ENCODE measurements at regions not wholly inside any gene's neighbourhood (a gene's known extent, or its start where the extent isn't known, plus 50 kb on each side); places are given as distances from the start of the nearest gene placed in this dataset.

DNA sequence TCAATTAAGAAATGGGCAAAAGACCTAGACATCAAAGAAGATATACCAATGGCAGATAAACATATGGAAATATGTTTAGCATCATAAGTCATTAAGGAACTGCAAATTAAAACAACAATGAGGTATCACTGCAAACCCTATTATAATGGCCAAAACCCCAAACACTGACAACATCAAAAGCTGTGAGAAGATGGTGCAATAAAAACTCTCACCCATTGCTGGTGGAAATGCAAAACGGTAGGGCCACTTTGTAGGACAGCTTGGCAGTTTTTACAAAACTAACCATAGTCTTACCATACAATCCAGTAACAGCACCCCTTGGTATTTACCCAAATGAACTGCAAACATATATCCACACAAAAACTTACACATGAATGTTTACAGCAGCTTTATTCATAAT lies 213.1 kb downstream of the UBE2E3 start:
- DNase-seq: no peak

DNA sequence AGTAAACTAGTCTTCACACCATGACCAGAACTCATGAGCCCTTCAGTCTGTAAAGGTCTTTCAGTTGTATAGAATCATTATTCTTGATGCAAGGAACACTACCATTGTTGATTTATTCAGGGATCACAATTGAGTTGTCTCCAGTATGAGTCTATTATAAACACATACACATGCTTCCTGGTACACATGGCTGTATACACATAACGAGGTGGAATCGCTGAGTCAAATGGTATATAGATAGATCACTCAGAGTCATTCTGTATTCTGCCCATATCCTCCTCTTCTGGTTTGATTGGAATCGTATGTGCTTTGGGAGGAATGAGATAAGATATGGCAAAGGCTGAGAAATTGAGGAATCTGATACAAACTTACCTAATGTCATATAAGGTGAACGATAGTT lies 216.0 kb downstream of the UBE2E3 start:
- DNase-seq: no peak

DNA sequence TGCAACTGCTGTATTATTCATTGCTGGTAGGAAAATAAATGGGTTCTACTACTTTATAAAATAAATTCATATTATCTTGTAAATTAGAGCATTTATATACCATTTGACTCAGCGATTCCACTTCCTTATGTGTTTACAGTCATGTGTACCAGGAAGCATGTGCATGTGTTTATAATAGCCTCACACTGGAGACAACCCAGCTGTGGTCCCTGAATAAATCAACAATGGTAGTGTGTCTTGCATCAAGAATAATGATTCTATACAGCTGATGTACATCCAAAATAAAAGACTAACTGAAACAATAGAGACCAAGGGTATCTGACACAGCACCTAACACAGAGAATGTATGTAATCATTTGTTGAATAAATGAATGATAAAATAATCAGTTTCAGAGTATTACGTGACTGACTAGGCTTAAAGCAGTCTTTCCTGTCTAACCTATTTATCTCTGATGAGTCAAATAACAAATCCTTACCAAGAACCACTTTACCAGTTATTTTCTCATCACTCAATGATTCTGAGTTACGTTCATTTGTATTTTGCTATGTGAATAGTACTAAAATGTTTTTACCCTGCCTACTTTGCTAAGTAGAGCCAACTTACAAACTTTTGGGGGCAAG lies 216.8 kb downstream of the UBE2E3 start:
- DNase-seq: no peak

DNA sequence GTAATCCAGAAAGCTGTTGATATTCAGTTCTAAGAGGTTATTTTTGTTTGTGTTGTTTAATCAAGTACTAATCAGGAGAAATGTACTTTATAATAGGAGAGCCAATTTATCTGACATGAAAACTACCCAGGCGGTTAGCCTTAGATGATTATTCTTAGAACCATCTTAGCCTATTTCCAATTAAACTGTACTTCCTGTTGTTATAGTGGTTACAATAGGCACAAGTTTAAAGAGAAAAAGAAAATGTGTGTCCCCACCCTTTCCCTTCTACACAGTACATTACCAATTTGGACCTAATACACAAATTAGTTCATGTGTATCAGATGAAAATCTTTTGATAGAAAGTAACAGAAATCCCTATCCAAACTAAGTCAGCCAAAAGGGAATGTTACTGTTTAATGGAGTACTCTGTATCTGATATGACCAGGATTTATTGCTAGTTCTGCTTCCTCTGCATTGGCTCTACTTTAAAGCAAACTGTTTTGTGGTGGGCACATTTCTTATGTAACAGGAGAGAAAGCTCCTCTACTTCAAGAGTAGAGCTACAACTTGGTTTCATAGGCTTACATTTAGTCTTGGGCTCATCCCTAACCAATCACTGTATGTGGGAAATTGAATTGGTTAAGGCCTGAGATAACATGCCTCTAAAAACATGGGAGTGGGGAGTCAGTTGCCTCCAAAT lies 217.9 kb downstream of the UBE2E3 start:
- DNase-seq: no peak

DNA sequence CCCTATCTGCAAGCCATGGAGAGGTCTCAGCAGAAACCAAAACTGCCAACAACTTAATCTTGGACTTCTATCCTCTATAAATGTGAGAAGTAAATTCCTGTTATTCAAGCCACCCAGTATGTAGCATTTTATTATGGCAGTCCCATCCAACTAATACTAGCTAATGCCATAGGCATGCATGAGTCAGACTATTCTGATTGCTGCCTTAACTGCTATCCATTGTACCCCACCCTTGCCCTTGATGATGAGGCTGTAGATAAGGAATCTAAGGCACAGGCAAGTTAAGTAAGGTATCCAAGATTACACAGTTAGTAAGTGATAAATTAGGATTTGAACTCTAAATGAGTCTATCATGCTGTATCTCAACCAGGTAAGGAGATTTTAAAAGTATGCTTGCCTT lies 223.0 kb downstream of the UBE2E3 start:
- DNase-seq: no peak

DNA sequence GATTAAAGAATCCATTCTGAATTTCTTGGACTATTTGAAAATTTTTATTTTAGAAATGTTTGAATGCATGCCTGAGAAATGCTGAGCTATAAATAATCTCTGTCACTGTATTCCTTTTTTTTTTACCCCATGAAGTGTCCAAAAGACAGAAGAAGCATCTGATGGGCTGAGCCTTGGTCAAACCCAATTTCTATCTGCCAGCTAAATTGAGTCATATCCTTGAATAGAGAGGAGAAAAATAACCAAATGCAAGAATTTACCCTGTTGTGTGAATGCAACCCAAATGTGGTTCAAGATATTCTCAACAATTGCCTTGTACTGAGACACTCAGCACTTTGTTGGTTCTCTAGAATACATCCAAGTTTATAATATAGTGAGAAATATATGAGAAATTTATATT lies 223.5 kb downstream of the UBE2E3 start:
- no peak for DNase-seq

DNA sequence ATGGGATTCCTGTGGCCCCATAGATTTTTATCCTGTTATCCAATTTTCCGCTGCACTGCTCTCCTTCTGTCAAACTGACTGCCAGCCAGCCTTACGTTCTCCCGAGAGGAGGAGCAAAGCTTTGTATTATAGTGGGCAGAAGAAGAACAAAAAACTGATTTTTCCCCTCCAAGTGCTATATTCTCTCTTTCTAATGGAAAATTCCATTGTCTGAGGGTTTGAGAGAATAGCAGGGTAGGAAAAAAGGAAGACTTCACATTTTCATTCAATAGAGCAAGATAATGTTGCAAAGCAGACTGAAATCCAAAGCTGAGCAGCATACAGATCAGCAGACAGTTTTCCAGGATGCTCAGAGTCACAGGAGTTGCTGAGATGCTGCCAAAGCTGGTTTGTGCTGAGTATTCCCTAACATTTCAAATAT lies 238.0 kb downstream of the UBE2E3 start:
- no peak for DNase-seq

DNA sequence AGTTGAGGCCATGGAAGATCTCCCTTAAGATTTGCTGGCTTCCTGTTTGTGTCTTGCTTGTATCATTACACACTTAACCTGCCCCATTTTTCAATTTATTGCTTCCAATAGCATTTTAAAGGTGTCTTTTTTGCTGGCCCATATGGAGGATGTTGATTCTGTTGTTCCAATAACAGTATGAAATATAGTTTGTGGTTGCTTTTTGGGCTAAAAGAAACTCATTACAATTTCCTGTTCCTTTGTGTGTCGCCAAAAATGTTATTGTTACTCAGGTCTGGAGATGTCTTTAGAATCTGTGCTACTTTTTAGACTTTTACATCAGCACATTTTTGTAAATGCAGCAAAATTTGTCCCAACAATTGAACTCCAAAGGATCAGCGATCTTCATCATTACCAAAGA lies 234.0 kb upstream of the ITGA4 start:
- no peak for DNase-seq

DNA sequence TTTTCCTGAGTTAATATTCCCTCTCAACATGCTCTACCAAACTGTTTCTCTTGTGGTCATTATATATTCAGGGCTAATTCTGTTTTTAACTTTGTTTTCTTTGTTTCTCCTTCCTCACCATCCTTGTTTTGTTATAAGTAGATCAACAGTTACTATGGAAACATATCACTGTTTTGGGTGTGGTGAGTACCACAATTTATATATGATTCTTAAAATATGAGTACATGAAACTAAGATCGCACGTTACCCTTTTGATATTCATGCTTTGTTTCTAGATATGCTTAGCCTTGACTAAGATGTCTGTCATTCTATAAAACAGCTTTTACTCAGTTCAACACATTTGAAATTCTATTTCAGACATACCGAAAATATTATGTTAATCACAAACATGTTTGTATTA lies 232.3 kb upstream of the ITGA4 start:
- DNase-seq: no peak

DNA sequence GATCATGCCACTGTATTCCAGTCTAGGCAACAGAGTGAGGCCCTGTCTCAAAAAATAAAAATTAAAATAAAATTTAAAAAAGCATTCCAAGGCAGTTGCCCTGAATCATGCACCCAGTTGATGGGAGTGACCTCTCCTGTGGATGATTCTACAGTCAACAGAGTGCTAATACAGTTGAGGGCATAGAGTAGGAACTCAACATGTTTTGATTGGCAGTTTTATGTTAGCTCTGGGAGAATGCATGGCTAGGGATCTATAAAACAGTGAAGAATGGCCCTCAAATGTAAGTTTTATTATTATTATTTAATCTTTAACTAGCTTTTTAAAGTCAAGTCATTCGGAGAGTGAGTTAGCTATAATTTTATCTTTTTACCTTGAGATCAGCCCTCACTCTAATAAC lies 228.5 kb upstream of the ITGA4 start:
- DNase-seq: no peak

DNA sequence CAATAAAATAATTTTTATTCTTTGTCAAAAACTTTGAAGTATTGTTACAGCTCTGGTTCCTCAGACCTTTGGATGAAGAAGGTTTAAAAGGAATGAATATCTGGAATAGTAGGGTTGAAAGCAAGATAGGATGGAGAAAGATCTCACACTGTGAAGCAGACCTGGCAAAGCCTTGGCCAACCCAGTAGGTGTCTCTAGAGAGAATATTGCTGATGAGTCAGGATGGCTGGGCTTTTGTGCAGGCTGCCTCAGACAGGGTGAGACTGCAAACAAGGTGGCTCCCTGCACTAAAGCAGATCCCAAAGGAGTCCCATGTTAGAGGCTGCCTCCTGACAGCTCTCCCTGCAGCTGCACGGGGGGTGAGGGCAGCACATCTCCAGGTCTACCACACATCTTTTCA lies 226.0 kb upstream of the ITGA4 start:
- DNase-seq: no peak

DNA sequence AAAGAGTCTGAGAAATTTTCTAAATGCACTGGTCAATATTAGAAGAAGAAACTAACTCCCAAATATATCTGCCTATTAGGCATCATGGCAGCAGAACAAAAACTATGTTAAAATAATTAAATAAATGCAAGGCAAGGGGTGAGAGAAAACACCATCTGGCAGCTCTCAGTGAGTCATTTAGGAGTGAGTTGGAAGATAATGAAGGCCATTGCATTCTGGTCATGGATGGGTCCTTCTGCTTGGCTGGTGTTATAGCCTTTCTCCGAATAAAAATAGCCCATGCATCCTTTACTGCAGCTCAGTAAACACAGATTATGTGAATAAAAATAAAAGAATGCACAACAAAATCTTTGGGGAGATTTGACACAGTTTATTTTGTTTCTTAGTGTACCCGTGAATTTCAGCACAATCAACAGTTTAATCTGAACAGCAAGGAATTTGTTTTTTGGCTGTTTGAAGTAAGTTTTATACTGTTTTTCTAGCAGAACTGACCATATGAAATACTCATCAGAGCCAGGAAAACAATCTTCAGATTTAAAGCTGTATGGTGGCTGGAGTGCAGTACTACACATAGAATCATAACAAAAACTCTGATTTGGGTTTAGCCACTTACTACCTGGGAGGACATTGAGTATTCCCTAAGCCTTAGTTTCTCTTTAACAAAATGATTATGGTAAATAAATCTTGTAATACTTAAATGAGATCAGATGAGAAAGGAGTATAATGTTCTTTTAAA lies 225.1 kb upstream of the ITGA4 start:
- no peak for DNase-seq

DNA sequence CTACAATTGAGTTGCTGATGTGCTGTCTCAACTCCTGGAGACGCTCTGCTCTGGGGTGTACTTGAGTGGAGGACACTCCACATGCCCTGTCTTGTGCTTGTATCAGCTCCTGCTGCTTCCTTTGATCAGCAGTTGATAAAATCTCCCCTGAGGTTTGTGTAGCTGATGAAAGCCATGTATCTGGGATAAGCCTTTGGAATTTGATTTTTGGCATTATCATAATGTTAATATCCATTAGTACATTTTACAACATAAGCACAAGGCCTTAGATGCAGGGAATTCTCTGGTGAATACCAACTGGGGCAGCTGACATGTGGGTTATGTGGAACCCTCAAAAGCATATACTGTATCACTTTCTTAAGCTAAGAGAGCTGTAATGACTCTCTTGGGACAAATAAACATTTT lies 222.7 kb upstream of the ITGA4 start:
- no peak for DNase-seq

DNA sequence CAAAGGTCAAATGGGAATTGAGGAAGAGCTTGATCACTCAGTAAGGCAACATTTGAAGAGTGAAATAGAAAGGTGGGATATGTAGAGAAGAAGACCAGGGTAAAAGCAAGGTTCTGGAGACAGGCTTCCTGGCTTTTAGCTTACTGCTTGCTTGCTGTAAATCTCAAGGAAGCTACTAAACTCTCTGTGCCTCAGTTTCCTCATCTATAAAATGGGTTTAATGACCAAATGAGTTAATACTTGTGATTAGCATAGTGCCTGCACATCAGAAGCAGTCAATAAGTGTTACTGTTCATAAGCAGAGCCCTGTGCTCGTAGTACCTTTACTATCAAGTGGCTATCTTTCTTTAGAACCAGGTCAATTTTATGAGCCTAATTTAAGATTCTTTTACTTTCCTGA lies 222.2 kb upstream of the ITGA4 start:
- DNase-seq: no peak

DNA sequence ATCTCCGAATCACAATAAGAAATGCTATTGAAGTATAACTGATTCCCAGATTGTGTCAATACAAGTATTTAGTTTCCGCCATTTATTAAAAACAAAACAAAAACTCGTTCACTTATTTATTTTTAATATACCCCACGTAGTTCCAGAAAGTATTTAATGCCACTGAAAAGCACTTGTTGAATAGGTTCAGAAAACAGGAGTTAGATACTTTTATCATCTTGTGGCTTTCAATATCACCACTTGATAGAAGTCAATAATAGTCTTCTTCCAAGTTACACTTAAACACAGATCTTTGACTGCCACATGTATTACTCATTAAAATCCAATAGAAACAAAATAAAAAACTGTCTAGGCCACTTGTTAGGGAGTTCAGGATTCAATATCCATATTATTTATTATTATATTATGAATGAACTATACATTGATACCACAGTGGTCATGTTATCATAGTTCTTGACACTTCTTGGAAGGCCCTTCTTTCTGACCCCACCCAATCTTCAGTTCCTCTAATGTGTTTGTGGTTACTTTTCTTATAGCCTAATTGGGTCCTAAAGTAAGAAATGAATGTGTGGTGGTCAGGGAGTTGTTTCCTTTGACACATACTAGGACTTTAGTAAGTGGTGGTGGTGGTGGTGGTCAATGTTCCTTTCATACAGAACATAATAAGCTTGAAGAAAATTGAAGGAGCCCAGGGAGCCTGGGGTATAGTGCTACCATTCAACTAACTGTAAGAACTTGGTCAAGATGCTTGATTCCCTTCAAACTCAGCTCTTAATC lies 221.3 kb upstream of the ITGA4 start:
- DNase-seq: no peak

DNA sequence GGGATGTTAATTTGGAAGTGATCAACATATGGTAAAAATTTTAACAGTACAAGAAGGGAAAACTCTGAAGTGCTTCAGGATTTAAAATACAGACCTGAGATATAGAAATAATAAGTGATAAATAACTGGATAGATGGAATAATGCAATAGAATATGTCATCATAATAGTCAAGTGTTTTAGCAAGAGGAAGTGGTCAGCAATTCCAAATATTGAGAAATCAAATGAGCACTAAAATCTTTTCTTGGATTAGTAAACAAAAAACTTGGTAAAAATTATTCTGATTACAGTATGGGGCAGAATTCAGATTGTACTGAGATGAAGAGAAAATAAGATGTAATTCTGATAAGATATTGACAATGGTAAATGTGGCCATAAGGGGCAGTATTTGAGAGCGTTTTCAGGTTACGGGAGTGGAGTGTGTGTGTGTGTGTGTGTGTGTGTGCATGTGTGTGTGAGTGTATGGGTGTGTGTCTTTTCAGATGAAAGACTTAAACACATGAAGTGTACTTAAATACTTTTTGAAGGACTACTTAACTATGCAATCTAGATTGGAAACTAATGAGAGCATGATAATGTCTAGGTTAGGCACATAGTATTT lies 217.9 kb upstream of the ITGA4 start:
- DNase-seq: no peak

DNA sequence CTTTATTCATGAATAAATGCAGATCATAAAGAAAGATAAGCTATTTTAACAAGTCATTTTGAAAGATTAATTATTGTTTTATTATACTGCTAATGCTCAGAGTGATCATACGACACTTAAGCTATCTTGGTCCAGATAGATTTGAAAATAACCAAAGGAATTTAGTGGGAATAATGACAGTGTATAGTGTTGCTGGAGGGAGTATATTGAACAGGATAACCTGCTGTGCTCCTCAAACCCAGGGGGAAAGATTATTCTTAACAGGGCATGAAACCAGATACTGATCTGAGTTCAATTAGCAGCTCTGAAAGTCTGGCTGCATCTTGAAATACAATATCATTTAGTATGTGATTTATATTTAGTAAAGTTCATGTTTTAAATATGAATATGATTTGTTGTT lies 216.3 kb upstream of the ITGA4 start:
- DNase-seq: no peak

DNA sequence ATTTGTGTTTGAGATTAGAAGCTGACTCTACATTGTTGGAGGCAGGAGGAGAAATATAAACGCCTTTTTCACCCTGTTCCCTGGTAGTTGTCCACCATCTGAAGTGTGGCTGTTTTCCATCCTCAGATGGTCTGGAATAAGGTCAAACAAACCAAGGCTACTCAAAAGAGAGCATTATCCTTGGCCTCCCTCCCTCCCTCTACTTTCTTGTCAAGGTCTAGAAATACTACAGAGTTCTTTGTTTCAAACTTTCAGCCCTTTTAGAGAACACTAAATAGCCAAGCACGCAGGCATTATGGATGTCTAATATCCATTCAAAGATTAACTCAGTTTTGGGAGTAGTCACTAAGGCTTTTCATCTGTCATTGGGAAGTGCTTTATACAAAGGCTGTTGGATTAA lies 215.8 kb upstream of the ITGA4 start:
- DNase-seq: no peak

DNA sequence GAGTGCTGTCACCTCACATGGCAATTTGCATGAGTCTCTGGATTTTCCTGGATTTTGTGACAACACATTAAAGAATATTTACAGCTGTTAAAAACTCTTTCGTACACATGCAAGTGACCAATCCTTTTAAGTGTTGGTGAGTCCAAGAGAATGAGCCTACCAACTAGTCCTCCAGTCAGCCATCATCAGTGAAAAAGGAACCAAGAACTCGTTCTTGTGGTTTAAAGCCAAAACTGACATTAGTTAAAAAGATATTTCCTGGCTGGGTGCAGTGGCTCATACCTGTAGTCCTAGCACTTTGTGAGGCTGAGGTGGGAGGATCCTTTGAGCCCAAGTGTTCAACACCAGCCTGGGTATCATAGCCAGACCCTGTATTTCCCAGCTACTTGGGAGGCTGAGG lies 215.4 kb upstream of the ITGA4 start:
- no peak for DNase-seq

DNA sequence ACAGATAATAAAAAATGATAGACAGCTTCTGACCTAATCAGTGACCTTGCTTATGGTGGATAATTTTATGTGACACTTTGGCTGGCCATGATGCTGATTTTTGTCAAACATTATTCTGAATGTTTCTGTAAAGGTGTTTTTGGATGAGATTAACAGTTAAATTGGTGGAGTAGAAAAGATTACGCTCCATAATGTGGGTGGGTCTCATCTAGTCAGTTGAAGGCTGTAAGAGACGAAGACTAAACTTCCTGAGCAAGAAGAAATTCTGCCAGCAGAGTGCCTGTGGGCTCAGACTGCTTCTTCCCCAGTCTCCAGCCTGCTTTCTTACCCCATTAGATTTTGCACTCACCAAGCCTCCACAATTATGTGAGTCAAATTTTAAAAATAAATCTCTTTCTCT lies 214.9 kb upstream of the ITGA4 start:
- no peak for DNase-seq

DNA sequence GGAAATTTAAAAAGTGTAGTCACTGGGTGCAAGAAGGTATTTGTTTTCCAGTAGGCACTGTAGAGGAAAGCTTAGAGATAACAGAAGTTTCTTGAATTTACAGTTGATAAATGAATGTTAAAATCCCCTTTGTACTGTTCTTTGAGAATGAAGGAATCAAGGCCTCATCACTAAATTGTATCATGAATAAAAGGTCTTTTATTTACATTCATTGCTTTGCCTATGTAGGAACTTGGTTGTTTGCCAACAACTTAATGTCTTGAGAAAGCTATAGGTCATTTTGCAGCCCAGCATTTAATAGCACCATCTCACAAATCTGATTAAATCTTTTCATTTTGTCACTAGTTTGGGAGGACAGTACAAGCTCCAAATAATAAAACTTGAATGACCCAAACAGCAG lies 213.9 kb upstream of the ITGA4 start:
- DNase-seq: no peak

DNA sequence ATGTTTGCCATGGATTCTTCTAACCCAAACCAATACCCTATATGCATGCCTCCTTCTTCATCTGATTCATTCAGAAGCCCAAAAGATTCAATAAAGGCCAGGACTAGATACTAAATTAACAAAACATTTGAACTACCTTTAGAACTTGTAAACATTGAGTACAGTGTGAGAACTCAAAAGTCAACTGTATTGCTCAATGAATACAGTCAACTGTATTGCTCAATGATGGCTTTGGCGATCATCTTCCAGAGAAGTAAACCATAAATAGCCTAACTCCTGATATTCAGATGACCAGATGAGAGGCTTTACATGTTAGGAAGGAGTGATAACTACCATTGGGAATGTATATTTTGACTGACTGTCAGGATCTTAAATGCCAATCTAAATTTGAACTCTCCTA lies 206.5 kb upstream of the ITGA4 start:
- no peak for DNase-seq
